ENCODE measurements at regions not wholly inside any gene's neighbourhood (a gene's known extent, or its start where the extent isn't known, plus 50 kb on each side); places are given as distances from the start of the nearest gene placed in this dataset.

- Histone ChIP-seq H3K18ac (ENCODE audit: low read length) (no peak overlapping the region), H3K9ac (ENCODE audit: low read length) (no peak overlapping the region), H3K27ac (ENCODE audit: low read depth, low read length) (no peak overlapping the region), H3K4me2 (ENCODE audit: low read length) (no peak overlapping the region), H3K4me1 (ENCODE audit: control insufficient read depth, low read depth, low read length) (no peaks in the 10 kb centered on the region), H2BK15ac (replicated peaks; ENCODE audit: low read depth) (no peak overlapping the region), H4K8ac (ENCODE audit: low read depth, low read length) (no peak overlapping the region), H3K79me2 (ENCODE audit: control insufficient read depth, insufficient read depth, low read length) (no peaks in the 10 kb centered on the region), H3K4me3 (ENCODE audit: low read length) (no peak overlapping the region), H3K79me1 (ENCODE audit: low read length) (no peaks in the 10 kb centered on the region), H4K5ac (ENCODE audit: low read length) (no peak overlapping the region), H3K36me3 (ENCODE audit: control insufficient read depth, insufficient read depth, low read length) (no peaks in the 10 kb centered on the region), H2BK120ac (ENCODE audit: low read depth, low read length) (no peak overlapping the region), H3K4ac (ENCODE audit: low read depth, low read length) (no peak overlapping the region), H3K56ac (ENCODE audit: low read length) (no peak overlapping the region), H2BK5ac (ENCODE audit: low read length) (no peak overlapping the region), H3K27me3 (ENCODE audit: insufficient read depth, low read length, poor library complexity) (no peaks in the 10 kb centered on the region), H3K23ac (ENCODE audit: low read length) (no peak overlapping the region), H2AK5ac (ENCODE audit: low read length) (no peak overlapping the region)
- no CpG with 5 or more reads among the region's 2 CpGs for WGBS (ENCODE audit: extremely low coverage, insufficient coverage, low lambda C conversion rate)
- no peak for DNase-seq
These were observed 154.5 kb downstream of the ETS2 start for GRCh38 chr21:38960251-38960650.

DNA sequence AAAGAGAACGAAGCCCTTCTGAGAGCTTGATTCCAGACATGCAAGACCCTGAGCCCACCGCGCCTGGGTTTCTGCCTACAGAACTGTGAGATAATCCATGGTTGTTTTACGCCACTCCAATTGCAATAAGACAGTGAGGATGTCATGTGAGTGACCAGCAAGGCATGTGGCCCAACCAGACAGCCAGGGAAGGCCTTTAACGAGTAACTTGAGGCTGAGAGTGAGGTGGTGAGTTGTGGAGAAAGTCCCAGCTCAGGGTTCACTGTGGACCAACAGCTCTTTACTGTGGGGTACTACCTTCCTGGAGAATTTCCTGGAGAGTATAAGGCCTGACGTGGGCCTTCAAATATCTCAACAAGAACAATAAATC, 153.9 kb downstream of the ETS2 start:
- peak overlapping the region; percentile 49 for H2AK5ac ChIP-seq (ENCODE audit: low read length)
- no peaks in the 10 kb centered on the region for H3K4me1 ChIP-seq (ENCODE audit: control insufficient read depth, low read depth, low read length)
- H3K56ac ChIP-seq (ENCODE audit: low read length): no peak overlapping the region
- no peaks in the 10 kb centered on the region for H3K79me2 ChIP-seq (ENCODE audit: control insufficient read depth, insufficient read depth, low read length)
- no peak overlapping the region for H4K8ac ChIP-seq (ENCODE audit: low read depth, low read length)
- H2BK5ac ChIP-seq (ENCODE audit: low read length): no peak overlapping the region
- H4K5ac ChIP-seq (ENCODE audit: low read length): no peak overlapping the region
- no CpG with 5 or more reads among the region's 6 CpGs for WGBS (ENCODE audit: extremely low coverage, insufficient coverage, low lambda C conversion rate)
- no peak overlapping the region for H2BK120ac ChIP-seq (ENCODE audit: low read depth, low read length)
- DNase-seq: no peak
- no peak overlapping the region for H3K27ac ChIP-seq (ENCODE audit: low read depth, low read length)
- no peak overlapping the region for H3K23ac ChIP-seq (ENCODE audit: low read length)
- no peaks in the 10 kb centered on the region for H3K27me3 ChIP-seq (ENCODE audit: insufficient read depth, low read length, poor library complexity)
- H3K36me3 ChIP-seq (ENCODE audit: control insufficient read depth, insufficient read depth, low read length): no peaks in the 10 kb centered on the region
- H3K4ac ChIP-seq (ENCODE audit: low read depth, low read length): no peak overlapping the region
- no peak overlapping the region for H3K9ac ChIP-seq (ENCODE audit: low read length)
- no peaks in the 10 kb centered on the region for H3K79me1 ChIP-seq (ENCODE audit: low read length)
- no peak overlapping the region for H3K4me3 ChIP-seq (ENCODE audit: low read length)
- H3K4me2 ChIP-seq (ENCODE audit: low read length): no peak overlapping the region
- no peak overlapping the region for H2BK15ac ChIP-seq (replicated peaks; ENCODE audit: low read depth)
- H3K18ac ChIP-seq (ENCODE audit: low read length): no peak overlapping the region

DNA sequence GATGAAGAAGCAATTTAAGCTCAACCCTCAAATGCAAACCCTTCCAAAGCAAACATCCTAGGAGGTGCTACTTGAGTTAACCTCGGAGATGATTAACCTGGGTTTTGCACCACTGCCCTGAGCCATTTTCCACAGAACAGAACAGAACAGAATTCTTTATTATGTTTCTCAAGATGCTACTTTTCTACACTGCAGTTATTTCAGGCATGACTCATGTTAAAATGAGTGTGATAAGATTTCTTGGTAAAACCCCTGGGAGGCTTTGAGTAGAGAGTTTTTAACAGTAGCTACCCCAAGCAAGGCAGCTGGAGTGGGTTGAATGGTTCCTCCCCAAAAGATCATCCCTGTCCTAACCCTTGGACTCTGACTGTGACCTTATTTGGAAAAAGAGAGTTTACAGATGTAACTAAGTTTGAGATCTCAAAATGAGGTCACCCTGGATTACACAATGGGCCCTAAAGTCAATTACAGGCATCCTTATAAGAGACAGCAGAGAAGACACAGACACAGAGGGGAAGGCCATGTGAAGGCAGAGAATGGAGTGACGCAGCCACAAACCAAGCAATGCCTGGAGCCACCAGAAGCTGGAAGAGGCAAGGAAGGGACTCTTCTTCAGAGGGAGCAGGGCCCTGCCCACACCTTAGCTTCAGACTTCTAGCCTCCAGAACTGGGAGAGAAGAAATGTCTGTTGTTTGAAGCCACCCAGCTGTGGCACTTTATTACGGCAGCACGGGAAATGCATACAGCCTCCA, 153.4 kb downstream of the ETS2 start:
- Histone ChIP-seq H2AK5ac (ENCODE audit: low read length) (no peak overlapping the region), H3K18ac (ENCODE audit: low read length) (no peak overlapping the region), H3K27ac (ENCODE audit: low read depth, low read length) (no peak overlapping the region), H3K36me3 (ENCODE audit: control insufficient read depth, insufficient read depth, low read length) (no peaks in the 10 kb centered on the region), H3K4ac (ENCODE audit: low read depth, low read length) (no peak overlapping the region), H2BK120ac (ENCODE audit: low read depth, low read length) (no peak overlapping the region), H3K9ac (ENCODE audit: low read length) (no peak overlapping the region), H3K56ac (ENCODE audit: low read length) (no peak overlapping the region), H3K27me3 (ENCODE audit: insufficient read depth, low read length, poor library complexity) (no peaks in the 10 kb centered on the region), H3K4me2 (ENCODE audit: low read length) (no peak overlapping the region), H3K23ac (ENCODE audit: low read length) (no peak overlapping the region), H3K4me1 (ENCODE audit: control insufficient read depth, low read depth, low read length) (no peaks in the 10 kb centered on the region), H3K79me2 (ENCODE audit: control insufficient read depth, insufficient read depth, low read length) (no peaks in the 10 kb centered on the region), H3K79me1 (ENCODE audit: low read length) (no peaks in the 10 kb centered on the region), H4K5ac (ENCODE audit: low read length) (no peak overlapping the region), H2BK5ac (ENCODE audit: low read length) (no peak overlapping the region), H2BK15ac (replicated peaks; ENCODE audit: low read depth) (no peak overlapping the region), H4K8ac (ENCODE audit: low read depth, low read length) (no peak overlapping the region), H3K4me3 (ENCODE audit: low read length) (no peak overlapping the region)
- WGBS (ENCODE audit: extremely low coverage, insufficient coverage, low lambda C conversion rate): no CpG with 5 or more reads among the region's 4 CpGs
- DNase-seq: no peak

GRCh38 chr21:38958323-38958705, 152.6 kb downstream of the ETS2 start:
- H2BK15ac ChIP-seq (replicated peaks; ENCODE audit: low read depth): no peak overlapping the region
- no peak overlapping the region for H3K4ac ChIP-seq (ENCODE audit: low read depth, low read length)
- no peak overlapping the region for H4K8ac ChIP-seq (ENCODE audit: low read depth, low read length)
- no peaks in the 10 kb centered on the region for H3K79me1 ChIP-seq (ENCODE audit: low read length)
- H3K4me3 ChIP-seq (ENCODE audit: low read length): no peak overlapping the region
- H3K4me2 ChIP-seq (ENCODE audit: low read length): no peak overlapping the region
- no peak overlapping the region for H3K9ac ChIP-seq (ENCODE audit: low read length)
- no peak overlapping the region for H3K56ac ChIP-seq (ENCODE audit: low read length)
- no peak overlapping the region for H2AK5ac ChIP-seq (ENCODE audit: low read length)
- no peak overlapping the region for H4K5ac ChIP-seq (ENCODE audit: low read length)
- no peaks in the 10 kb centered on the region for H3K4me1 ChIP-seq (ENCODE audit: control insufficient read depth, low read depth, low read length)
- no peak overlapping the region for H2BK120ac ChIP-seq (ENCODE audit: low read depth, low read length)
- no peak for DNase-seq
- no peaks in the 10 kb centered on the region for H3K79me2 ChIP-seq (ENCODE audit: control insufficient read depth, insufficient read depth, low read length)
- H2BK5ac ChIP-seq (ENCODE audit: low read length): no peak overlapping the region
- no peak overlapping the region for H3K23ac ChIP-seq (ENCODE audit: low read length)
- no peaks in the 10 kb centered on the region for H3K36me3 ChIP-seq (ENCODE audit: control insufficient read depth, insufficient read depth, low read length)
- no peak overlapping the region for H3K18ac ChIP-seq (ENCODE audit: low read length)
- no CpG with 5 or more reads among the region's 3 CpGs for WGBS (ENCODE audit: extremely low coverage, insufficient coverage, low lambda C conversion rate)
- H3K27ac ChIP-seq (ENCODE audit: low read depth, low read length): no peak overlapping the region
- H3K27me3 ChIP-seq (ENCODE audit: insufficient read depth, low read length, poor library complexity): no peaks in the 10 kb centered on the region

DNA sequence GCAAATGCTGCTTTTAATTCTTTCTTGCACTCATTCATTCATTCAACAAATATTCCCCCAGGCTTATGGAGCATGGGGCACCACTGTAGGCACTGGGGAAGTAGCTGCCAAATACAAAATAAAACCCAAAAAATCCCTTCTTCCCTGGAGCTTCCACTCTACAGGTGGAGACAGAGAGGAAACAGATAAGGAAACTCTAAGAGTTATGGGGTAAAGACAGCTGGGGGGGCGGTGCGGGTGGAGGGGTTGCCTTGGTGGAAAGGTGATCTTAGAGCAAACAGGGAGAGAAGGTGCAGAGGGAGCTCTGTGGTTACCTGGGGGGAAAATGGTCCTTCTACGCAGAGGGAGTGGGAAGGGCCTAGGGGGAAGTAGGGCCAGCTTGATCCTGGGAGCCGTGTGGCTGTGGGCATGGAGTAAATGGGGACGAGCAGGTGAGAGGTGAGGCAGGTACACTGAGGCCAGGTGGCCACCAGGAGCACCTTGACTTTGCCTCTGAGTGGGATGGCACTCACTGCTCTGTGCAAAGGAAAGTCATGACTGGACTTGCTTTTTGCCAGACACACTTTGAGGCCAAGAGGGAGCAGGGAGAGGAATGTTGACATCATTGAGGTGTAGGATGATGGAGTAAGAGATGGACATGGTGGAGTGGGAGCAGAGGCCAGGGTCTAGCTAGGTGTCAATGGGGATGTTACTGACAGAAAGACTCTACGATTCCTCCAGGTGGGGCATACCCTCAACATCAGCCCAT, 152.0 kb downstream of the ETS2 start:
- Histone ChIP-seq H3K36me3 (ENCODE audit: control insufficient read depth, insufficient read depth, low read length) (no peaks in the 10 kb centered on the region), H4K8ac (ENCODE audit: low read depth, low read length) (no peak overlapping the region), H3K27me3 (ENCODE audit: insufficient read depth, low read length, poor library complexity) (no peaks in the 10 kb centered on the region), H2BK15ac (replicated peaks; ENCODE audit: low read depth) (no peak overlapping the region), H3K4me3 (ENCODE audit: low read length) (no peak overlapping the region), H3K18ac (ENCODE audit: low read length) (no peak overlapping the region), H2AK5ac (ENCODE audit: low read length) (no peak overlapping the region), H3K79me2 (ENCODE audit: control insufficient read depth, insufficient read depth, low read length) (no peaks in the 10 kb centered on the region), H3K27ac (ENCODE audit: low read depth, low read length) (no peak overlapping the region), H3K23ac (ENCODE audit: low read length) (no peak overlapping the region), H3K56ac (ENCODE audit: low read length) (no peak overlapping the region), H3K4me1 (ENCODE audit: control insufficient read depth, low read depth, low read length) (no peaks in the 10 kb centered on the region), H3K4me2 (ENCODE audit: low read length) (no peak overlapping the region), H2BK120ac (ENCODE audit: low read depth, low read length) (no peak overlapping the region), H3K79me1 (ENCODE audit: low read length) (no peaks in the 10 kb centered on the region), H2BK5ac (ENCODE audit: low read length) (no peak overlapping the region), H3K9ac (ENCODE audit: low read length) (no peak overlapping the region), H4K5ac (ENCODE audit: low read length) (no peak overlapping the region), H3K4ac (ENCODE audit: low read depth, low read length) (no peak overlapping the region)
- no CpG with 5 or more reads among the region's 6 CpGs for WGBS (ENCODE audit: extremely low coverage, insufficient coverage, low lambda C conversion rate)
- no peak for DNase-seq
